SW 1271 (cell line): ENCODE measurements at regions not wholly inside any gene's neighbourhood (a gene's known extent, or its start where the extent isn't known, plus 50 kb on each side); places are given as distances from the start of the nearest gene placed in this dataset.
"Not testable (repeated sequence)": the region's sequence is repeated elsewhere in the genome, so short reads cannot be mapped to it uniquely, and the experiment has no call there.

Source experiments
- DNase-seq, 2 experiments: peaks; one replicate each; lab custom pipeline; 2025; lab: John Stamatoyannopoulos, UW

DNA sequence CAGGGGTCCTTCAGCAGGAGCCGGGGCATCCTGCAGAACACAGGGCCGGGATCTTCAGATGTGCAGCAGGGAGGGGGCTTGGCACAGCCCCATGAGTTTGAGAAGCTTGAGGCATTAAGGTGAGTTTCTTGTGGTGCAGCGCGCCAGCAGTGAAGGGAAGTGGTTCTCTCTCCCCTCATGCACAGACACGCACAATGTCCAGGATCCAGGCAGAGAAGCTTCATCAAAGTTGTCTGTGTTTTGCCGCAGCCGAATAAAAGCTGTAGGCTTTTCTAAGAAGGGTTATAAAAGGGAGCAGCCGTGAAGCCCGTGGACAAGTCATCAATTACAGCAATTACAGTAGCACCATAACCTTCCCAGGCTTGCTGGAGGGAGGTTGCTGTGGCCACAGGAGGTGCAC is 491.0 kb upstream of the CDH4 start:
- no peak for DNase-seq

DNA sequence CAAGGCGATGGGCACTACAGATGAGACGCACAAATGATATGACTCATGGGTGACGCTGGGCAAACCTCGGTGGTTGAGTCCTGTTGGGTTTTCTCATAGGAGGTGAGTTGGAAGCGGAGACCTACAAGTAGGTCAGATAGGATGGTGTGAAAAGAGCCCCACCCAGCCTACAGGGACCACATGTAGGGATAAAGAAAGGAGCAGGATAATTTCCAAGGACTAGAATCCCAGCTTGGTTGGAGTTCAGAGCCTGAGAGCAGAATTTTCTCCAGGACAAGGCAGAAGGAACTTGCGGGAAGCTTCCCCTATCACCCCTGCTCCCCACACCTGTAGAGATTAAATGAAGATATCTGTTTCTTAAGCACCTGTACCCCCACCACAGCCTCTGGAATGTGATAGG is 489.7 kb upstream of the CDH4 start:
- DNase-seq: no peak

DNA sequence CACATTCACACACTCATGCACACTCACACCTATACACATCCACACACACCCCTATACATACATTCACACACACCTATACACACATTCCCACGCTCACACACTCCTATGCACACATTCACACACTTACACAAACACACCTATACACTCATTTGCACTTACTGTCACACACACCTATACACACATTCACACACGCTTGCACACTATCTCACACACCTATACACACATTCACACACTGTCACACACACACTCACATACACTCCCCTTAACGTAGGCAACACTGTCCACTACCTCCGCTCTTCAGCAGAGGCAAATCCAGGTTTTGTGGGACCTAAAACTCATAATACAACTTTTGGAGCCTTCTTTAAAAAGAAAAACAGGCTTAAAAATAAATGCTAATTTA is 487.7 kb upstream of the CDH4 start:
- no peak for DNase-seq

DNA sequence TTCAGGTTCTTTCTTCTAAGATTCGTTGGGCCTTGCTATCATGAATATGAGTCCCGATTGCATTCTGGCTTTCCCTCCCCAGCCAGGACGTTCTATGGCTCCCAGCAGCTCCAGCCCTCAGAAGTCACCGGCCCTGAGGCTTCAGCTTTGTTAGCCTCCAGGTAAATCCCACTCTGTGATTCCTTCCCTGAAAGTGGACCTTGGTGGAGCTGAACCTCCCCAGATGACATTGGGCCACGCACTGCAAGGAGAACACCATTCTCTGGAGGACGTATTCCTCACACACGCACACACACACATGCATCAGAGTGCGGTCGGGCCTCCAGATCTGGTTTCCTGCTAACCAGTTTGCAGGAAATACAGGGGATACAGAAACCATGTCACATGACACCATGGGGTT is 487.3 kb upstream of the CDH4 start:
- no peak for DNase-seq

DNA sequence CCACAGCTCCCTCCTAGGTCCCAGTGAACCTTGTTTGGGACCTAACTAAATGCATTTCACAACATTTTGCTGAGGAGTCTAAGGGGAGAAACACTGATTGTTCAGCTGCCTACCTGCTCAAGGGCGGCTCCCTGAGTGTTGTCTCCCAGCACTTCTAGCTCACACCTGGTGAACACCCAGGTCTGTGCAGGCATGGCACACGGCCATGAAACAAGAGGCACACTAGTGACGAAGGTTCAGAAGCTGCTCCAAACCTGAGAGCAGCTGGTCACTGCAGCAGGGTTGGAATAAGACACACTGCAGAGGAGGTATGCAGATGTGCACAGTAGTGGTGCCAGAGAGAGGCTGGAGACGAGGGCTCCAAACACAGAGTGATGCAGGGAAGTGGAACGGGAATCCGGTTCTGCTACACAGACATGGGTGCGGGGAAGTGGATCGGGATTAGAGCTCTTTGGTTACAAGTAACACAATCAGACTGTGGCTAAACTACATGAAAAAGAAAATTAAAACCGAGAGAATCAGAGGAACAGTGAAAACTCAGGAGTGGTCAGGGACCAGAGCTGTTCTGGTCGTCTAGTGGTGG is 486.1 kb upstream of the CDH4 start:
- DNase-seq: no peak

DNA sequence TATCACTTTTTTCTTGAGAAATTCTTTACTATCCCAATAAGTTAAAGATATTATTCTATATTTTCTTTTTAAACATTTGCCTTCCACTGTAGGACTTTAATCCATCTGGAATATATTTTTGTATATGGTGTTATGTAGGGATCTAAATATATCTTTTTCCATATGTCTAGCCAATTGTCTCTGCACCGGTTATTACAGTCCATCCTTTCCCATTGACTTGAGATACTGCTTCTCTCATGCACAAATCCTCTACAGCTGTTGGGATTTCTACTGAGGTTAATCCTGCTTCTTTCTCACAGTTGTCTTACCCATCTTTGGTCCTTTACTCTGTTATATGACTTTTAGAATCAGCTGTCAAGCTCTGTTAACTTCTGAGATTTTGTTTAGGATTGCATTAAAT is 483.8 kb upstream of the CDH4 start:
- DNase-seq: no peak

DNA sequence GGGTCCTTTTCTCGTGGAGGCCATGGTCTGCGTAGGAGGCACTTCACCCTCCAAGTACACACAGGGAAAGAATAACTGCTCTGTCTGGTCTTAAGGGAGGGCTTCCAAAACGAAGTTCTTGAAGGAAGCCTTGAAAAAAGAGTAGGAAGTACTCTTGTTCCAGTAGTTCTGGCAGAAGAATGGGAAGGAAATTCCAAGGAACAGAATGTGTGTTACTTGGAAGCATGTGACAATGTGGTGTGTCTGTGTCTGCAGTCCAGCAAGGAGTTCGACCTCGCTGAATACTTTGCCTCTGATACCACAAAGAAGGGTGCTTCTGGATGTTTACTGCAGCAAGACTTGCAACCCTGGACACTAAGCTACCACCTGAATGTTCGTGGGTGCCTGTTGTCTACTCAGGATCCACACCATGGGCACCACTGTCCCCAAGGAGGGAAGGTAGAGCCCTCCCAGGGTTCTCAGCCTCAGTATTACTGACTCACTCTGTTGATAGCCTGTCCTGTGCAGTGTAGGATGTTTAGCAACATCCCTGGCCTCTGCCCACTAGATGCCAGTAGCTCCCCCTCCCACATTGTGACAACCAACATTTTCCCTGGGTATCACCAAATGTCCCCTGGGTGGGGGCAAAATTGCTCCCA is 471.6 kb upstream of the CDH4 start:
- no peak for DNase-seq

DNA sequence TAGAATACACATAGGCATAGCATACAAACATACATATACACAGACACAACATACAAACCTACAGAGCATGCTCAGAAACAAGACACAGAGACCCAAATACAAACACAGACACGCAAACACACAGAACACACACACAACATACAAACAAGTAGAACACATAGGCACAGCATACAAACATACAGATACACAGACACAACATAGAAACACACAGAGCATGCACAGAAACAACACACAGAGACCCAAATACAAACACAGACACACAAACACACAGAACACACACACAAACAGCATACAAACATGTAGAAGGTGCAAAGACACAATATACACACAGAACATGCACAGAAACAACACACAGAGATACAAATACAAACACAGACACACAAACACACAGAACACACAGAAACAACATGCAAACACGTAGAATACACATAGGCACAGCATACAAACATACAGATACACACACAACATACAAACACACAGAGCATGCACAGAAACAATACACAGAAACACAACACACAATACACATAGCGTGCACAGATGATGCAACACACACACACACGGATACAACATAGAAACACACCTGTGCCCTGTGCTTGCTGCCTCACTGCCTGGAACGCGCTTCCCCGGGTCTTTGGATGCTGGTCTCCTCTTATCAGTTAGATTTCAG is 469.0 kb upstream of the CDH4 start:
- no peak for DNase-seq

DNA sequence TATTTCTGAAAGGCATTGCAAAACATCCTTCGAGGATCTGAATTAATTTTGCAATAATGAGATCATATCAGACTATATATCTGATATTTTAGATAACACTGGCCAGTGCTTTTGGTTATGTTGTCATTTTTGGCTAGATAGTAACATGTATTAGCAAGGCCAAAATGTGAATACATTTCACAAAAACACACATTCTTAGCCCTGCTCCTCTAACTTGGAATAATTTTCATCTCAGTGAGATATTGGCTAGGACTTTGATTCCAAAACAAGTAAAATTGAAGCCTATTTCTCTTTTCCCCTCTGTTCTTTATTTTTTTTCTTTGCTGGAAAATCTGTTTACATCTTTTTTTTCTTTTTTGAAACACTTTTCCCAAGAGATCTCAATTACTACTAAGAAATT is 466.8 kb upstream of the CDH4 start:
- no peak for DNase-seq

DNA sequence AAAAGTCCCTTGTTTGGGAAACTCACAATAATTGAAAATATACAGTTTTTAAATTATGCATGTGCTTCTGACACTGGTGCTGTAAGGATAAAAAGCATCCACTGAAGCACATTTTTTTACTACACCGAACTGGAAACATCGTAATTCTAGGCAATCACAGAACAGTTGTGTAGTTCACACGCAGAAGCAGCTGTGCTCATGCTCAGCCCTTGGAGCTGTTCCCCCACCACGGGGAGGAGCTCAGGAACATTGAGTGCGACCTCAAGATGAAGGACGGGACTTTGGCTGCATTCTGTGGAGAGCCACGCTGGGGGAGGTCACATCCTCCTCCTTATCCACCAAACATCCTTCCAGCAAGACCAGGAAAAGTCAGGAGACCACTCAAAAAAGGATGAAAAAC is 466.3 kb upstream of the CDH4 start:
- DNase-seq: no peak

DNA sequence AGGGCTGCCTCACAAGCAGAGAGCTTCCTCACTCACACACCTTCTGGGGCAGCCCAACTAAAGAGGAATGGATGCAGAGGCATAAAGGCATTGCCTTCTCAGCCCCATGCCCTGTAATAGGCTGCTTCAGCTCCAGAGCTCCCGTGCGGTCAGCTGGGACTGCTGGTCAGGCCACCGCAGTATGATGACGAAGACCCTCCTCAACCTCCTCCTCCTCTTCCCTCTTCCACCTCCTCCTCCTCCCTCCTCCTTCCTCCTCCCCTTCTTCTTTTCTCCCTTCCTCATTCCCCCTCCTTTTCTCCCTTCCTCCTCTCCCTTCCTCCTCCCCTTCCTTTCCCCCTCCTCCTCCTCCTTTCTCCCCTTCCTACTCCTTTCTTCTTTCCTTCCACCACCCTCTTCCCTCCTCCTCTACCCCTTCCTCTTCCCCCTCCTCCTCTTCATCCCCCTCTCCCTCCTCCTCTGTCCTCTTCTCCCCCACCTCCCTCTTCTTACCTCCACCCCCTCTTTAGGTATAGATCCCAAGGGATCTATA is 465.3 kb upstream of the CDH4 start:
- no peak for DNase-seq

DNA sequence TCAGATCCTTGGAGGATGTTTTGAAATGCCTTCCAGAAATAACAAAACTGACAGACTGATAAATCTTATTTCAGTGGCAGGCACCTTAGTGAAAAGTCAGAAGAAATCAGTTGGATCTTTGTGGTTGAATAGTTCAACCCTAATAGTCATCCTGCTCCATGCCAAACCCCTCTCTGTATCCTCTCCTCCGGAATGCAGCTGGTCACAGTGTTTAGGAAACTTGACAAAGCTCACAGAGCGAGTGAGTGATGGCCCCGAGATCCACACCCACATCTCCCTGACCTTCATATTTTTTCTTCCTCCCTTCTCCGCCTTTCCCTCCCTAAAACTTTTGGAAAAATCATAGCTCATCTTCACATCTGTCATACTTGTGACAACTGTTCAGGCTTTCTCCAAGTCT is 464.8 kb upstream of the CDH4 start:
- DNase-seq: no peak

DNA sequence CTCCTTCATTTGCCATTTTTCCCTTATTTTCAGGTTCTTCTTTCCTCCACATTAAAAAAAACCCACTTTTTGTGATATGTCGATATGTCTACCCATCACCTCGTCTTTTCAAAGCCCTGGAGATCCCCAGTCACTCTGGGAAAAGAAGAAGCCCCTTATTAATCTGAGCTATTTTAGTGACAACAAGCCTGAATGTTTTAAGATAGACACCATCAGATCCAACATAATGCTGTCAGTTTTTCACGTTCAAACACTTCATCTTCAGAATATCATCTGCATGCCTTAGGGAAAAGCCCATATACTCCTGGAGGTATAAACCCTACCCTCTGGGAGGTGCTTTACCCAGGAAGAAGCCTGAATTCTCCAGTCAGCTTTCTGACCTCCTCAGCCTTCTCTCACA is 464.0 kb upstream of the CDH4 start:
- no peak for DNase-seq

DNA sequence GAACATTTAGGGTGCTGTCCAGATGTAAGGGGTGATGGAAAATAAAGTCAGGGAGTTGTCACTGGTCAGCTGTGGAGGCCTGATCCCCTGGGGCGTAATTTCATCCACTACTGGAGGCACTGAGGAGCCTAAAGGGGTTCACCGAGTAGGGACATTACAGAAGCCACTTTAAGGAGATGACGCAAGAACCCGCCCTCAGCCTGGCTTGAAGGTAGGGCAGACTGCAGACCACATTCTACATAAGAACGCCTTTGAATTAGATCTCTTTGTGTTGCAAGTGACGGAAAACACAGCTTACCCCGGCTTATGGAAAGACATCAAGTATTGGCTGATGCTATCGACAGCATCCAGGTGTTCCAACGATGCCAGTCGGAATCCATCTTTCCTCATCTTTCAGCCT is 462.7 kb upstream of the CDH4 start:
- DNase-seq: no peak

DNA sequence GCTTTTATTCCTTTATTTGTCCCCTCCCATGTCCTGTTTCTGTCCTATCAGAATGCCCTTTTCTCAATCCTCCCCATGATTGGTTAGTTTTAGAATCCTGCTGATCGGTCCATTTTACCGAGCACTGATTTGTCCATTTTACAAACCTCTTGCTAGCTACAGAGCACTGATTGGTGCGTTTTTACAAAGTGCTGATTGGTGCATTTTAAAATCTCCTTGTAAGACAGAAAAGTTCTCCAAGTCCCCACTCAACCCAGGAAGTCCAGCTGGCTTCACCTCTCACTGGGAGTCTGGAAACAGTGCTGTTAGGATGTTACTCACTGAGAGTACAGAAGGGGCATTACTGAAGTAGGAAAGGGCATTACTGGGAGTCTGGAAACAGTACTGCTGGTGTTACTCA is 461.7 kb upstream of the CDH4 start:
- DNase-seq: not testable (repeated sequence)

DNA sequence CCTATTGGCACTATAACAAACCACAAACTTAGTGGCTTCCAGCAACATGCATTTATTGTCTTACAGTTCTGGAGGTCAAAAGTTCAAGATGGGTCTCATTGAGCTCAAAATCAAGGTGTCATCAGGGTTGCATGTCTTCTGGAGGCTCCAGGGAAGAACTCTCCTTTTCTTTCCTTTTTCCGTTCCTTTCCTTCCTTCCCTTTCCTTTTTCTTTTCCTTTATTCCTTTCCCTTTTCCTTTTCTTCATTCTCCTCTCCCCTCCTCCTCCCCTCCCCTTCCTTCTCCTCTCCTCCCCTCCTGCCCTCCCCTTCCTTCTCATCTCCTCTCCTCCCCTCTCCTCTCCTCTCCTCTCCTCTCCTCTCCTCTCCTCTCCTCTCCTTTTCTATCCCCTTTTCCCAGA is 460.2 kb upstream of the CDH4 start:
- no peak for DNase-seq

DNA sequence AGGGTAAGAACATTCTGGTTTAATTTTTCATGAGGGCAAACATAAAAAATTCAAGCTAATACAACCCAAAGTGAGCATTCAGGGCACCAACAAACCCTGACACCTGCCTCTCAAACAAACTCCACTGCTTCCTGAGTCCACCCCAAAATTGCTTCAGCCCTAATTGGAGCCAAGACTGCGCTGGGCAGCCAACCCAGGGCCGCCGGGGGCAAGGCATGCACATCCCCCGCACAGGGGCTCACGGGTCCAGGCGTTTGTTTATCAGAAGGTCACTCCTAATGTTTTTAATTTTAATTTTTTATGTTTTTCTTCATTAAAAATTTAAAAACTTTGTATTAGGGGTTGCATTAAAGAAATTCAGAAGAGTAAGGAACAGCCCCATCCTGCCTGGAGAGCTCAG is 459.1 kb upstream of the CDH4 start:
- DNase-seq: no peak

DNA sequence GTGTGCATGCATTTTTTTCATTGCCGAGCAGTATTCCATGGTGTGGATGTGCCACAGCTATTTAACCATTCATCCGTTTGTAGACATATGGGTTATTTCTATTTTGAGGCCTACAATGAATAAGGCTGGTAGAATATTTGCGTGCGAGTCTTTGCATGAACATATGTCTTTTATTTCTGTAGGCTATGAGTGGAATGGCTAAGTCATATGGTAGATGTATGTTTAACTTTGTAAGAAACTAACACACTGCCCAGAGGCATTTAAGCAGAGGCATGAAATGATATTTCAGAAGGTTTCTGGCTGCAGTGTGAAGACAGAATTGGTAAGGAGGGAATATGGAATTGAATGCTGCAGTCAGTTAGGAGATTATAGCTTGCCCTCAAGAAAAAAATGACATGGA is 457.4 kb upstream of the CDH4 start:
- DNase-seq: no peak

DNA sequence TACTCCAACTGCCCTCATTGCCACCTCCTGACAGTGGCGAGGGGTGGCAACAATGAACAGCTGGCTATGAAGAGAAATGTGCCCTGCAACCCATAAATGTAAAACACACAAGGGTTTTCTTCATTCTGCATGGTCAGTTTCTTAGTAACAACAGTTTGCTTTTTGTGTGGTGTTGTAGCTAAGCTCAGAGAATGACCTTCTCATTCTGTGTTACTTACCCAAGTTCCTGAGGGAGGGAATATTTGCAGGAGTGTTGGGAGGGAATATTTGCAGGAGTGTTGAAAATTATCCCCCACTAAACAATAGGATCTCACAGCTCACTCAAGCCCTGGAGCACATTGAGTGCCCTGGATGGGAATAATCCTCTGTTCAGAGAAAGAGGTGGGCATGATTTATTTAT is 456.4 kb upstream of the CDH4 start:
- DNase-seq: no peak

DNA sequence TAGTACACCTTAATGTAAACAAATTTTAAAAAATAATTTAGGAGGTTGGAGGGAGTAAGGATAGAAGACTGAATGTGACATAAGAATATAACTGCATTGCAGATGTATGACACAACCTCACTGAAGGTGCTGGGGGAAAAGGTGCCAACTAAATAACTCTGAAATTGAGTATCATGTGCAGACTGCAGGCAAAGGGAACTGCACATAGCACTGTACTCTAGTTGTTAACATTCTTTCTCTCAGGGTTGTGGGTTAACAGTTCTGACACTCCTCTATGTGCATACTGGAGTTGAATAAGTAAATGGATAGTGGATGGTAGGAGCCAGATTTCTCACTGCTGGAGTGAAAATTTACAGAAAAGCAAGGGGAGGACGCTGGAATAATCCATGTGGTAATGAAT is 451.9 kb upstream of the CDH4 start:
- no peak for DNase-seq

DNA sequence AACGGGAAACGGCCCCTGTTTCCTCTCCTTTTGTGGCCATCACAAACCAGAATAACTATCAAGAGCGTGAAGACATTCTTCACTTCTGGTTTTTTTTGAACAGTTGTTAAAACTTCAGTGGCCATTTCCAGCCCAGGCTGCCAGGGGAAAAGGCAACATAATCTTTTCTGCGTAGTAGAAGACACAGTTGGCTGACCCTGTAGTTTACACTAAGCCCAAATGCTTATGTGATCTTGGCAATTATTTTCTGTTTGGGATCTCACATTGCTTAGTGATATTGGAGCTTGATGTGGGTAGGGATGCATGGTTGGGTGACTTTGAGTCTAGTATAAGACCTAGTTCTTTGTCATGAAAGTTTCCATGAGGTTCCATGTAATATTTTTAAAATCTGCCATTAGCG is 449.4 kb upstream of the CDH4 start:
- DNase-seq: no peak

DNA sequence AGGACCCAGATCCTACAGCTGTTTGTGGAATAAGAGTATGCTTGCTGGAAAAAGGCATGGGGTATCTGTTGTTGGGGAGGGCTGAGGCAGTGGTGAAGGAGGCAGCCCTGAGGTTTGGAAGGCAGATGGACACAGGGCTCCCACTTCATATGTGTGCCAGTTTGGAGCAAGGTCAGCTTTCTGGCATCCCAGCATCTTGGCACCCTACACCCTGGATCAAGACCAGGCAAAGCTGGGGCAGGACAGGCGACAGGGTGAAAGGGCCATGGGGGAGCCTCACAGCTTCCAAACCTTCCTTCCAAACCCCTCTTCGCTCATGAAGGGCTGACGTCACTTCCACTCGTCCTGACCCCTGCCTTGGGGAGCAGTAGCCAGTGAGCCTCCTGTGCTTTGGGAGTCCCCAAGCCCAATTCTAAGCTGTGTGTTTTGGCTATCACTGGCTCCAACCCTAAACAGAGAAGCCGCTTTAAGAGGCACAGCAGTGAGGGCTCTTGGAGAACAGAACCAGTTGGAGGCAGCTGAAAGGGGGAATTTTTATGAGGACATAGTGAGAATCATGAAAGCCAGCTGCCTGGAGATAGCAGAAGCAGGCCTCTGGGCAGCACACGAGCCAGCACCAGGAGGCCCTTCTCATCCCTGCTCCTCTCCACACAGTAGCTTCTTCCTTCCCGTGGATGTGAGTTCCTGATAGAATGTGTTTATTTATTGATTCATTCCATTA is 448.6 kb upstream of the CDH4 start:
- DNase-seq: no peak
